ENCODE measurements at regions not wholly inside any gene's neighbourhood (a gene's known extent, or its start where the extent isn't known, plus 50 kb on each side); places are given as distances from the start of the nearest gene placed in this dataset.

GRCh38 chr13:75231235-75231634 is 250.7 kb downstream of the TBC1D4 start:
- no peak for DNase-seq (ENCODE audit: low read depth, low spot score)

- no peak for DNase-seq (ENCODE audit: low read depth, low spot score)
Observed at GRCh38 chr13:75226733-75227435, 255.1 kb downstream of the TBC1D4 start.

- DNase-seq (ENCODE audit: low read depth, low spot score) = peak; percentile 72
Observed at GRCh38 chr13:75226092-75226491, 255.9 kb downstream of the TBC1D4 start.

GRCh38 chr13:75225288-75226032 is 256.5 kb downstream of the TBC1D4 start:
- DNase-seq (ENCODE audit: low read depth, low spot score) = no peak

GRCh38 chr13:75224053-75224742 is 257.8 kb downstream of the TBC1D4 start:
- no peak for DNase-seq (ENCODE audit: low read depth, low spot score)

- DNase-seq (ENCODE audit: low read depth, low spot score) = no peak
Observed at GRCh38 chr13:75222031-75222430, 259.9 kb downstream of the TBC1D4 start.

- no peak for DNase-seq (ENCODE audit: low read depth, low spot score)
Observed at GRCh38 chr13:75220861-75221260, 261.1 kb downstream of the TBC1D4 start.

GRCh38 chr13:75220238-75220542 is 261.8 kb downstream of the TBC1D4 start:
- no peak for DNase-seq (ENCODE audit: low read depth, low spot score)

- peak; percentile 88 for DNase-seq (ENCODE audit: low read depth, low spot score)
Observed at GRCh38 chr13:75219479-75220237, 262.3 kb downstream of the TBC1D4 start.

GRCh38 chr13:75217949-75218348 is 264.0 kb downstream of the TBC1D4 start:
- no peak for DNase-seq (ENCODE audit: low read depth, low spot score)

- DNase-seq (ENCODE audit: low read depth, low spot score) = no peak
Observed at GRCh38 chr13:75216038-75216437, 265.9 kb downstream of the TBC1D4 start.

GRCh38 chr13:75214846-75215245 is 267.1 kb downstream of the TBC1D4 start:
- no peak for DNase-seq (ENCODE audit: low read depth, low spot score)

- DNase-seq (ENCODE audit: low read depth, low spot score) = no peak
Observed at GRCh38 chr13:75202981-75203380, 279.0 kb downstream of the TBC1D4 start.

- DNase-seq (ENCODE audit: low read depth, low spot score) = no peak
Observed at GRCh38 chr13:75197803-75198202, 284.2 kb downstream of the TBC1D4 start.

GRCh38 chr13:75196147-75196837 is 285.7 kb downstream of the TBC1D4 start:
- no peak for DNase-seq (ENCODE audit: low read depth, low spot score)

- peak; percentile 18 for DNase-seq (ENCODE audit: low read depth, low spot score)
Observed at GRCh38 chr13:75195495-75196146, 286.3 kb downstream of the TBC1D4 start.

GRCh38 chr13:75194717-75195462 is 287.1 kb downstream of the TBC1D4 start:
- no peak for DNase-seq (ENCODE audit: low read depth, low spot score)

- DNase-seq (ENCODE audit: low read depth, low spot score) = no peak
Observed at GRCh38 chr13:75186379-75186778, 295.6 kb downstream of the TBC1D4 start.

GRCh38 chr13:75181906-75182305 is 300.1 kb downstream of the TBC1D4 start:
- no peak for DNase-seq (ENCODE audit: low read depth, low spot score)

- DNase-seq (ENCODE audit: low read depth, low spot score) = no peak
Observed at GRCh38 chr13:75180805-75181455, 301.0 kb downstream of the TBC1D4 start.
